ENCODE measurements at regions not wholly inside any gene's neighbourhood (a gene's known extent, or its start where the extent isn't known, plus 50 kb on each side); places are given as distances from the start of the nearest gene placed in this dataset.

DNA sequence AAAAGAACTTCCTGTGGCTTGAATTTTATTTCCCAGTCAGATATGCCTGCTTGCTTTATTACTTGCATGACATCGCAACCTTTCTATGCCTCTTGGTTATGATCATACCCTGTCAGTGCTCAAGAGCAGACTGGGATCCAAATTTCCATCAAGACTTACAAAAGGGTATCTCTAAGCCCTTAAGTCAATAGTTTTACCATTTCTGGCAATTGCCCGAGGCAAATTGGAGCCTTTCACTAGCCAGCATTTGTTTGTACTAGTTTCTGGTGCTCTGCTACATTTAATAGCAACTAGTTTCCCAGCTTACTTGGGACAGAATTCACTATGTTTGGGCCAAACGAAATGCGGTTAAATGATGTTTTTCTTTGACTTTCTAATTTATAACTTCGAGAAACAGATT, 73.2 kb upstream of the ITM2A start:
- no peak for TF ChIP-seq SMAD3 (CRISPR knock-in tag; IDR thresholded peaks at IDR 0.05; ENCODE audit: borderline replicate concordance)
- TF ChIP-seq ZNF263 (CRISPR knock-in tag; IDR thresholded peaks at IDR 0.05; ENCODE audit: low read depth) = no peak
- TF ChIP-seq, protein P1, sequence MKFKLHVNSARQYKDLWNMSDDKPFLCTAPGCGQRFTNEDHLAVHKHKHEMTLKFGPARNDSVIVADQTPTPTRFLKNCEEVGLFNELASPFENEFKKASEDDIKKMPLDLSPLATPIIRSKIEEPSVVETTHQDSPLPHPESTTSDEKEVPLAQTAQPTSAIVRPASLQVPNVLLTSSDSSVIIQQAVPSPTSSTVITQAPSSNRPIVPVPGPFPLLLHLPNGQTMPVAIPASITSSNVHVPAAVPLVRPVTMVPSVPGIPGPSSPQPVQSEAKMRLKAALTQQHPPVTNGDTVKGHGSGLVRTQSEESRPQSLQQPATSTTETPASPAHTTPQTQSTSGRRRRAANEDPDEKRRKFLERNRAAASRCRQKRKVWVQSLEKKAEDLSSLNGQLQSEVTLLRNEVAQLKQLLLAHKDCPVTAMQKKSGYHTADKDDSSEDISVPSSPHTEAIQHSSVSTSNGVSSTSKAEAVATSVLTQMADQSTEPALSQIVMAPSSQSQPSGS (CRISPR knock-in tag; IDR thresholded peaks at IDR 0.05; ENCODE audit: borderline replicate concordance, low read depth) = no peak
- TF ChIP-seq, protein P2, sequence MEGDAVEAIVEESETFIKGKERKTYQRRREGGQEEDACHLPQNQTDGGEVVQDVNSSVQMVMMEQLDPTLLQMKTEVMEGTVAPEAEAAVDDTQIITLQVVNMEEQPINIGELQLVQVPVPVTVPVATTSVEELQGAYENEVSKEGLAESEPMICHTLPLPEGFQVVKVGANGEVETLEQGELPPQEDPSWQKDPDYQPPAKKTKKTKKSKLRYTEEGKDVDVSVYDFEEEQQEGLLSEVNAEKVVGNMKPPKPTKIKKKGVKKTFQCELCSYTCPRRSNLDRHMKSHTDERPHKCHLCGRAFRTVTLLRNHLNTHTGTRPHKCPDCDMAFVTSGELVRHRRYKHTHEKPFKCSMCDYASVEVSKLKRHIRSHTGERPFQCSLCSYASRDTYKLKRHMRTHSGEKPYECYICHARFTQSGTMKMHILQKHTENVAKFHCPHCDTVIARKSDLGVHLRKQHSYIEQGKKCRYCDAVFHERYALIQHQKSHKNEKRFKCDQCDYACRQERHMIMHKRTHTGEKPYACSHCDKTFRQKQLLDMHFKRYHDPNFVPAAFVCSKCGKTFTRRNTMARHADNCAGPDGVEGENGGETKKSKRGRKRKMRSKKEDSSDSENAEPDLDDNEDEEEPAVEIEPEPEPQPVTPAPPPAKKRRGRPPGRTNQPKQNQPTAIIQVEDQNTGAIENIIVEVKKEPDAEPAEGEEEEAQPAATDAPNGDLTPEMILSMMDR (IDR thresholded peaks at IDR 0.05) = no peak
- TF ChIP-seq ELF4 (CRISPR knock-in tag; IDR thresholded peaks at IDR 0.05; ENCODE audit: low read depth) = no peak
- TF ChIP-seq, protein P3, sequence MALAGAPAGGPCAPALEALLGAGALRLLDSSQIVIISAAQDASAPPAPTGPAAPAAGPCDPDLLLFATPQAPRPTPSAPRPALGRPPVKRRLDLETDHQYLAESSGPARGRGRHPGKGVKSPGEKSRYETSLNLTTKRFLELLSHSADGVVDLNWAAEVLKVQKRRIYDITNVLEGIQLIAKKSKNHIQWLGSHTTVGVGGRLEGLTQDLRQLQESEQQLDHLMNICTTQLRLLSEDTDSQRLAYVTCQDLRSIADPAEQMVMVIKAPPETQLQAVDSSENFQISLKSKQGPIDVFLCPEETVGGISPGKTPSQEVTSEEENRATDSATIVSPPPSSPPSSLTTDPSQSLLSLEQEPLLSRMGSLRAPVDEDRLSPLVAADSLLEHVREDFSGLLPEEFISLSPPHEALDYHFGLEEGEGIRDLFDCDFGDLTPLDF (CRISPR knock-in tag; IDR thresholded peaks at IDR 0.05) = no peak

Measured in WTC11 (cell line).